Gastroesophageal sphincter (tissue), 4 donors: ENCODE measurements at regions not wholly inside any gene's neighbourhood (a gene's known extent, or its start where the extent isn't known, plus 50 kb on each side); places are given as distances from the start of the nearest gene placed in this dataset.

ENCODE experiments used
- ATAC-seq: fragments of 150-250 bp; one replicate; pipeline ENCODE4 v1.9.1; 2016; ENCODE audit warnings: mild to moderate bottlenecking, moderate library complexity
- H3K27ac ChIP-seq, 4 donors: fragments of 200-600 bp; sonication (generic) in 3 of 4; 1 replicate in 3 of 4; 2 replicates in 1 of 4; pipeline ENCODE4 v1.5.1; 2016 to 2019
- H3K27me3 ChIP-seq: fragments of 200-600 bp; sonication (generic); one replicate; pipeline ENCODE4 v1.5.1; 2019
- H3K36me3 ChIP-seq, 2 donors: fragments of 200-600 bp; sonication (generic); one replicate each; pipeline ENCODE4 v1.5.1; 2019; ENCODE audit warnings: control low read depth in 1 of 2
- H3K4me1 ChIP-seq, 3 donors: fragments of 200-600 bp; sonication (generic); 1 replicate in 2 of 3; 2 replicates in 1 of 3; pipeline ENCODE4 v1.5.1; 2016 to 2019; ENCODE audit warnings: control low read depth in 2 of 3
- H3K4me3 ChIP-seq, 2 donors: fragments of 200-600 bp; sonication (generic); one replicate each; pipeline ENCODE4 v1.5.1; 2019; ENCODE audit warnings: mild to moderate bottlenecking in 1 of 2, moderate library complexity in 1 of 2
- H3K9me3 ChIP-seq, 3 donors: fragments of 200-600 bp; sonication (generic); one replicate each; pipeline ENCODE4 v1.5.1; 2017 to 2019; ENCODE audit warnings: control low read depth in 2 of 3
- CTCF ChIP-seq, 4 experiments: fragments of 200-600 bp in 2 of 4; fragments of 450-650 bp in 2 of 4; sonication (generic) in 1 of 4; IDR thresholded peaks; one replicate each; pipeline ENCODE4 v1.5.1; 2017 to 2019; ENCODE audit warnings: antibody characterized with exemption in 4 of 4, mild to moderate bottlenecking in 2 of 4, moderate library complexity in 2 of 4
- EP300 ChIP-seq: sonication (generic); formaldehyde crosslinking; IDR thresholded peaks from one replicate; pipeline ENCODE4 v1.6.1; 2017; ENCODE audit warnings: antibody characterized with exemption, mild to moderate bottlenecking
- POLR2A ChIP-seq, 2 donors: fragments of 450-650 bp; IDR thresholded peaks; one replicate each; pipeline ENCODE4 v1.6.1; 2017; ENCODE audit warnings: antibody characterized with exemption in 2 of 2, mild to moderate bottlenecking in 2 of 2, moderate library complexity in 1 of 2
- POLR2AphosphoS5 ChIP-seq: sonication (generic); formaldehyde crosslinking; IDR thresholded peaks from one replicate; pipeline ENCODE4 v1.6.1; 2017; ENCODE audit warnings: antibody characterized with exemption
- WGBS, 2 donors: methylation state at CpG; one replicate each; pipeline ENCODE4 v1.1.5; 2018; ENCODE audit warnings: low coverage in 1 of 2; 5-methylcytosine and 5-hydroxymethylcytosine counted together
- small RNA-seq, 4 donors: library from RNA; depleted of rRNA; stranded (forward); fragments of <200 nt; gene quantifications; one replicate each; pipeline ENCODE3, GENCODE V24; 2016

DNA sequence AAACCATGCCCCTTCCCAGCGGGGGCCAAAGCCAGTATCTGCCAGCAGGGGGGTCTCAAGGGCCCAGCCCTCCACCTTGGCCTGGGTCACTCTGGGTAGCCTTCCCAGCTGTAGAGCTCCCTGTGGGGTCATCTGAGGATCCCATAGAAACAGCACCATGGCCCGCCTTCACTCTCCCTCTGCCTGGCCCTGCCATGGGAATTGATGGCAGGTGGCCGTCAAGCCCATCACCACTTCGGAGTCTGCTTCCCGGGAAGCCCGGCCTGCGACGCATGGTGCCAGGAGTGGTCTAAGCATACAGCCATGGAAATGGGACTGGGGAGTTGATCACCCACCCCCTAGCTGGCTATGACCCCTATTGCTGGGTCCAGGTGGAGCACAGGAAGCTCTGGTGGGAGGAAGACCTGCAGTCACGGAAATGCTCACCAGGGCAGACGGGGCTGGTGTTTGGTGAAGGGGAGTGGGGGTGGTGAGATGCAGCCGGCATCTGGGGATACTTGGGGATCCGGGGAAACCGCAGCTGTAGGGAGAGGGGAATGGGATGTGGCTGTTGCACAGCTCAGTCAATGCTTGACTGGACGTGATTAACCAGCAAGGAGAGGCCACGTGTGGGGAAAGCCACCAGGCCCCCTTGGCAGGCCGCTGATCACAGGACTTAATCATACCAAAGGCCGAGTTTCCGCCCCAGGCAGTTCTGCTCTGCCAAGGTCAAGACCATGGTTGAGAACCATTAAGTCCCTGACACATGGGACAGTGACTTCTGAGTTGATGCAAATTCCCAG lies 52.2 kb upstream of the DIO3 start:
- peaks cover 0 to 3% (median 0%) of the 10 kb centered on the region in 3 donors for H3K9me3 ChIP-seq
- no peak for ATAC-seq
- TF ChIP-seq POLR2AphosphoS5 (no peak), POLR2A (IDR thresholded peaks at IDR 0.05) (no peak), EP300 (no peak)
- no peaks in the 10 kb centered on the region for H3K36me3 ChIP-seq
- WGBS, 2 donors: 88 to 90% methylated on average over 3 to 8 of the region's 18 CpGs
- no peaks in the 10 kb centered on the region for H3K27me3 ChIP-seq
- no peak overlapping the region for H3K4me3 ChIP-seq
- H3K4me1 ChIP-seq: no peaks in the 10 kb centered on the region
- H3K27ac ChIP-seq: no peak overlapping the region

GRCh38 chr14:101509730-101510371 lies 51.4 kb upstream of the DIO3 start:
- Histone ChIP-seq H3K4me3 (no peak overlapping the region), H3K27me3 (no peaks in the 10 kb centered on the region), H3K36me3 (no peaks in the 10 kb centered on the region), H3K9me3 (no peaks in the 10 kb centered on the region), H3K4me1 (no peaks in the 10 kb centered on the region), H3K27ac (no peak overlapping the region)
- no peak for ATAC-seq
- WGBS, 2 donors: 88% methylated on average over 10 of the region's 21 CpGs; no CpG with 5 or more reads in 1 of the 2 donors
- TF ChIP-seq POLR2A (IDR thresholded peaks at IDR 0.05) (no peak), EP300 (no peak), CTCF (IDR thresholded peaks at IDR 0.05) (no peak), POLR2AphosphoS5 (no peak)

DNA sequence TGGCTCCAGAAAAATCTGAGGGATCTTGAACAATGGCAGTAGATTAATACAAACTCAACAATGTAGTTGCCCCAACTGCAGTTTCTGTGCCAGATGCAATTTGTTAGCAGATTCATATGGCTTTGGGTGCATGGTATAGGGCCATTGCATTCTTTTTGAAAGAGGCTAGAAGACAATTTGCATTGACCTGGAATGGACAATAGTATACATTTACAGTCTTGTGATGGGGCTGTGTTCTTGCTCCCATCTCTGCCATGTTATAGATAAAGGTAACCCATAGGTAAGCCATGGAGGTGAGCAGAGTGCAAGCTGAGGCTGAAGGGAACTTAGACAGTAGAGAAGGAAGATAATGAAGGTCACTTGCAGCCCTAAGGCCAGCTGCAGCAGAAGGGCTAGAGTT lies 50.1 kb upstream of the DIO3 start:
- no peaks in the 10 kb centered on the region for H3K27me3 ChIP-seq
- TF ChIP-seq CTCF (IDR thresholded peaks at IDR 0.05) (no peak), EP300 (no peak), POLR2A (IDR thresholded peaks at IDR 0.05) (no peak), POLR2AphosphoS5 (no peak)
- no peaks in the 10 kb centered on the region for H3K4me1 ChIP-seq
- no peaks in the 10 kb centered on the region for H3K36me3 ChIP-seq
- ATAC-seq: no peak
- peaks cover 0 to 11% (median 0%) of the 10 kb centered on the region in 3 donors for H3K9me3 ChIP-seq
- no peak overlapping the region for H3K4me3 ChIP-seq
- no peak overlapping the region for H3K27ac ChIP-seq

Small RNA genes lying in the stretch of these regions (small RNA-seq; reads per million reads assigned to genes)
- 0 reads per million in 4 donors for gene MIR1185-1
- 0 reads per million in 4 donors for gene MIR1185-2
- gene MIR1193: 0 reads per million in 4 donors
- gene MIR1197: 0 reads per million in 4 donors
- gene MIR134: 20.8 to 47.7 (median 40.9) reads per million in 4 donors
- 0 reads per million in 4 donors for gene MIR154
- 0.12 to 1.3 (median 0.46) reads per million in 4 donors for gene MIR299
- gene MIR300: 0 reads per million in 4 donors
- 0 to 1.9 (median 0.42) reads per million in 4 donors for gene MIR323A
- 0 to 0.27 (median 0.20) reads per million in 4 donors for gene MIR323B
- gene MIR329-1: 0 reads per million in 4 donors
- 0 reads per million in 4 donors for gene MIR329-2
- 0.27 to 1.3 (median 0.58) reads per million in 4 donors for gene MIR369
- 0 to 1.9 (median 0.81) reads per million in 4 donors for gene MIR377
- gene MIR379: 0.99 to 10.6 (median 4.1) reads per million in 4 donors
- 0 reads per million in 4 donors for gene MIR380
- gene MIR381: 2.3 to 6.6 (median 4.1) reads per million in 4 donors
- 52.0 to 123 (median 76.4) reads per million in 4 donors for gene MIR409
- gene MIR411: 21.3 to 58.4 (median 34.3) reads per million in 4 donors
- 0 to 1.9 (median 0.66) reads per million in 4 donors for gene MIR412
- gene MIR485: 3.0 to 4.8 (median 4.0) reads per million in 4 donors
- 0.62 to 2.7 (median 1.3) reads per million in 4 donors for gene MIR487A
- gene MIR487B: 0.27 to 1.2 (median 0.70) reads per million in 4 donors
- gene MIR494: 0 to 1.6 (median 0.61) reads per million in 4 donors
- 0 to 0.81 (median 0.32) reads per million in 4 donors for gene MIR495
- gene MIR496: 0 to 0.13 (median 0) reads per million in 4 donors
- 0 to 1.1 (median 0.44) reads per million in 4 donors for gene MIR539
- gene MIR541: 0.27 to 1.6 (median 0.75) reads per million in 4 donors
- gene MIR543: 0 to 0.37 (median 0) reads per million in 4 donors
- gene MIR544A: 0 to 0.36 (median 0) reads per million in 4 donors
- gene MIR654: 4.8 to 18.3 (median 10.3) reads per million in 4 donors
- gene MIR655: 0 reads per million in 4 donors
- gene MIR656: 0 to 0.45 (median 0.06) reads per million in 4 donors
- gene MIR668: 0 to 0.77 (median 0.25) reads per million in 4 donors
- 0 to 0.51 (median 0.14) reads per million in 4 donors for gene MIR758
- 0 to 2.5 (median 0.50) reads per million in 4 donors for gene MIR889
- 0 reads per million in 4 donors for gene RF00012
- 0 reads per million in 4 donors for gene RF00181
- gene SNORD114-10: 0.38 to 1.9 (median 1.4) reads per million in 4 donors
- gene SNORD114-11: 0 to 4.2 (median 2.3) reads per million in 4 donors
- 9,003 to 22,892 (median 12,448) reads per million in 4 donors for gene SNORD114-12
- gene SNORD114-13: 0 to 0.26 (median 0.15) reads per million in 4 donors
- 141 to 231 (median 184) reads per million in 4 donors for gene SNORD114-14
- gene SNORD114-15: 98.0 to 162 (median 126) reads per million in 4 donors
- gene SNORD114-16: 0 reads per million in 4 donors
- 74.2 to 136 (median 105) reads per million in 4 donors for gene SNORD114-17
- 0 reads per million in 4 donors for gene SNORD114-18
- gene SNORD114-19: 0.09 to 0.55 (median 0.13) reads per million in 4 donors
- 310 to 1,081 (median 428) reads per million in 4 donors for gene SNORD114-20
- gene SNORD114-21: 258 to 416 (median 342) reads per million in 4 donors
- 1,739 to 2,603 (median 2,412) reads per million in 4 donors for gene SNORD114-22
- 248 to 459 (median 322) reads per million in 4 donors for gene SNORD114-23
- 0.27 to 0.77 (median 0.61) reads per million in 4 donors for gene SNORD114-24
- 176 to 611 (median 225) reads per million in 4 donors for gene SNORD114-25
- 0 reads per million in 4 donors for gene SNORD114-26
- gene SNORD114-27: 0 reads per million in 4 donors
- 51.3 to 131 (median 56.0) reads per million in 4 donors for gene SNORD114-28
- 0.09 to 2.5 (median 1.4) reads per million in 4 donors for gene SNORD114-29
- gene SNORD114-30: 0 reads per million in 4 donors
- gene SNORD114-31: 0 to 0.12 (median 0.04) reads per million in 4 donors
- 0 to 1.3 (median 1.1) reads per million in 4 donors for gene SNORD114-5
- gene SNORD114-6: 0 reads per million in 4 donors
- 0 reads per million in 4 donors for gene SNORD114-7
- gene SNORD114-9: 692 to 1,274 (median 823) reads per million in 4 donors
